Hepatic stellate cell (primary cell): ENCODE measurements at regions not wholly inside any gene's neighbourhood (a gene's known extent, or its start where the extent isn't known, plus 50 kb on each side); places are given as distances from the start of the nearest gene placed in this dataset.
"Not testable (repeated sequence)": the region's sequence is repeated elsewhere in the genome, so short reads cannot be mapped to it uniquely, and the experiment has no call there.

Experiments used
- DNase-seq: peaks from one replicate; pipeline ENCODE4 v3.0.0; 2011; ENCODE audit warnings: low spot score

DNA sequence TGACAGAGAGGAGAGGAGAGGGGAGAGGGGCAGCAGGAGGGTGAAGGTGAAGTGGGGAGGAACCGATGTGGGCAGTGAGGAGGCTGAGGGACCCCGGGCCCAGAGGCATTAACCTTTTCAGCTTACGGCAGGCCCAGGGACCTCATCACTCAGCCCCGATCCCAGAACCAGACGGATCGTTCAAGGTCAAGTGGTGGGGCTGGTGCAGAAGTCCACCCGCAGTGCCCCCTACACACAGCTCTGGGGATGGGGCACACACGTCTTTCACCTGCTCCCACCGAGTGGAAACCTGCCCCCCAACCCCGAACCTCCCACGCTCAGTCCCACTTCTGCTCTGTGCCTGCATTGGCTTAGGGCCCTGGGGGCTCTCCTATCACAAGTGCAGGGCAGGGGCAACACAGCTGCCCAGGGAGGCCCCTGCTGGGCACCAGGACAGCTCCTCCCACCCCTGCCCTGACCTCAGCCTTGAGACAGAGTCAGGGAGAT, 81.9 kb upstream of the GOLGA6L4 start:
- DNase-seq = not testable (repeated sequence)

DNA sequence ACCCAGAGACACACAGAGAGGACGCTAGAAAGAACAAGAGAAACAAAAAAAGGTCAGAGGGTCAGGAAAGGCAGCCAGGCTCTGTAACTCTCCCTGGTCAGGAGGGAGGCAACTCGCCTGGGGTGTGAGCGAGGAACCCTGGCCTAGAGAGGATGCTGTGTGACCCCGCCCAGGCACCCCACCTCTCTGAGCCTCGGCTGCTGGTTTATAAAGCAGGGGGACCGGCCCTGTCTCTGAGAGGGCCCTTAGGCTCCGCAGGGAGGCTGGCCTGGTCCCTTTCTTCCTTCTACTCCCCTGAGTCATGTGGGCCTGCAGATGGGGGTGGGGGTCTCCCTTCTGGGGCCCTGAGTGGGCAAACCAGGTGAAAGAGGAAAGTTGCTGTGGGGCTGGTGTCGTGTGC, 81.3 kb upstream of the GOLGA6L4 start:
- not testable (repeated sequence) for DNase-seq

DNA sequence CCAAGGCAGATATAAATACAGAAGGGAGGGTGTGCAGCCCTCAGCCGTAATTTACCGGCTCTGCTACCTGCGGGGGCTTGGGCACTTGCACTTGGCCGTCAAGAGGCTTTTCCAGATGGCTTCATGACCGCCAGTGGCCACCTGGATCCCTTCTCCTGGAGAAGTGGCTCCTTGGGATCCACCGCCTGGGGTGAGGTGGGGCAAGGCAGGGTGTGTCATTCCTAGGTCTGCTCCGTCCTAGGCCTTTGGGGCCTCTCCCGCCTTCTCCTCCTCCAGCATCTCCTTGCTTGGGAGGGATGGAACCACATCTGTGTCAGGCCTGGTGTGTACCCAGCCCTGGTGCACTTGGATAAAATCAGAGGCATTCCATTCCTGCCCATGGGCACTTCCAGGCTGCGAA, 80.8 kb upstream of the GOLGA6L4 start:
- not testable (repeated sequence) for DNase-seq

DNA sequence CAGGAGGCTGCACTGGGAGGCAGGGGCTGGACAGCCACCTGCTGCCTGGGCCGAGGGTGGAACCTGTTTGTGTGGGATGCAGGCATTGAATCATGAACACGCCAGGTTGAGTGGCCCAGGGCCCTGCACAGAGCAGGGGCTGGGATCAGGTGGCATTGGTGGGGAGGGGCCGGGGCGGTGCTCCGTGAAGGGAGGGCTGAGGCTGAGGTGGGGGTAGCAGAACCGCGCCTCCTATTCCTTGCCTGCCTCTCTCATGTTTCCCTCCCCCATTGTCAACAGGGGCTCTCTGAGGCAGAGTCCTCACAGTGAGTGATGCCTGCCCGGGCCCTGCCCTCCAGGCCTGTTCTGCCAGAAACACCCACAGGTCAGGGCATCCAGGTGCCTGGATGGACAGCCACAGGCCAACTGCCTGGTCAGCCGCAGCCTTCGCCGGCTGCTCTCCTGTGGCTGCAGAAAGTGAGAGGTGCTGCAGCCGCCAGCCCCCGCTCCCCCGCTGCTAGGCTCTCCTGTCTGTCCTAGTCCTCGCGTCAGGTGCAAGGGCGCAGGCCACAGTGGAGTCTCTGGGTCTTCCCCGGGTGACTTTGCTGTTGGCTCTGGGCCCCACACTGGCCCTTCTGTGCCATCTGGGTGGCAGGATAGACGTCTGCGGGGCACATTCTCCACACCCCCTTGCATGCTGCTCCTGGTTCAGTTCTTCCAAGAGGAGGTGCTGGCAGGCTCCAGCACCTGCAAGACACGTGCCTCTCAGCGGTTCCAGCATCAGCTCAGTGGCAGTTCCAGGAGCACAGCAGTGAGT, 79.6 kb upstream of the GOLGA6L4 start:
- not testable (repeated sequence) for DNase-seq

DNA sequence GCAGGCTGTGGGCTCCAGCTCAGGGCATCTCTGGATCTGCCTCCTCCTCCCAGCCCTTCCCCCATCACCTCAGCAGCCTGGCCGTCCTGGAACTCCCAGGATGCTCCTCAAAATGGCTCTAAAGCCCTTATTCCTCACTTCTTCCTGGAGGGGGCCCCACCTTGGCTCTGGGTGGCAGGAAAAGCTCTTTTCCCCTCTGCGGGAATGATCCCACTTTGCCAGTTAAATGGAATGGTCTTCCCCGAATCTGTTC, 79.1 kb upstream of the GOLGA6L4 start:
- not testable (repeated sequence) for DNase-seq

DNA sequence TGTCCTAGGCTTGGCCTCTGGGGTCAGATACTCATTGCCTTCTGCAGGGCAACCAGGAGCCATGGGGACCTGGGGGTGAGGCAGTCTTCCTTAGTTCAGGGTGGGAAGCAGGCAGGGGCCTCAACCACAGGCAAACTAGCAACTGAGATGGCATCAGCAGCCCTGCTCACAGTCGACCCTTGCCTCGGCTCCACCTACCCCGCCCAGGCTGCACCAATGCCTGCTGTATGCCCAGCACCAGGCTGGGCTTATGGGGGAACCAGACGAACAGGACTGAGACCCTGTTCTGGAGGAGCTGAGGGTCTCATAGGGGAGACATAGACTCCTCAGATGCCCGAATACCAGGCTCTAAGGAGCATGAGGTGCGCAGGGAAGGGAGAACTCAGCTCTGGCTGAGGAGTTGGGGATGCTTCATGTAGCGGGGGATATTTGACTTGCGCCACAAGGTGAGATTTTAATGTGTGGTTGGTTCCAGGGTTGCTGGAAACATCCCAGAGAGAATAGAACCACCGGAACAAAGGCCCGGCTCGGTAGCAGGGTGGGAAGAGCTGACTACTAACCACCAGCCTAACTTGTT, 78.4 kb upstream of the GOLGA6L4 start:
- not testable (repeated sequence) for DNase-seq

DNA sequence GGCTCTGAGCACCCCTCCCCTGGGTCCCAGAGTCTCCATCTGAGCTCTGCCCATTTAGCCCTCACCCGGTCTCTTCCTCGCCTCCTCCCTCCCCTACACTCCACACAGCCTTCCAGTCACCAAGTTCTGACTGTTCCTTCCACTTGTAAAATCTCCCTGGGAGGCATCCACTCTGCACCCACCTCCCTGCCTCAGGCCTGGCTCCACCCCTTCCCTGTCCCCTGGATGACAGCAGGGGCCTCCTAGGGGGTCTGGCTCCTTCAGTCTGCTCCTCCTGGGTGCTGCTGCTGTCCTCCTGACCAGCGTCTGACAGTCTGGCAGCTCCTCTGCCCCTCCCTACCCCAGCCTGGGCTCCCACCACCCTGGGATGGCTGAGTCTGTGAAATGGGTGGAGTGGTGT, 77.7 kb upstream of the GOLGA6L4 start:
- DNase-seq = not testable (repeated sequence)

DNA sequence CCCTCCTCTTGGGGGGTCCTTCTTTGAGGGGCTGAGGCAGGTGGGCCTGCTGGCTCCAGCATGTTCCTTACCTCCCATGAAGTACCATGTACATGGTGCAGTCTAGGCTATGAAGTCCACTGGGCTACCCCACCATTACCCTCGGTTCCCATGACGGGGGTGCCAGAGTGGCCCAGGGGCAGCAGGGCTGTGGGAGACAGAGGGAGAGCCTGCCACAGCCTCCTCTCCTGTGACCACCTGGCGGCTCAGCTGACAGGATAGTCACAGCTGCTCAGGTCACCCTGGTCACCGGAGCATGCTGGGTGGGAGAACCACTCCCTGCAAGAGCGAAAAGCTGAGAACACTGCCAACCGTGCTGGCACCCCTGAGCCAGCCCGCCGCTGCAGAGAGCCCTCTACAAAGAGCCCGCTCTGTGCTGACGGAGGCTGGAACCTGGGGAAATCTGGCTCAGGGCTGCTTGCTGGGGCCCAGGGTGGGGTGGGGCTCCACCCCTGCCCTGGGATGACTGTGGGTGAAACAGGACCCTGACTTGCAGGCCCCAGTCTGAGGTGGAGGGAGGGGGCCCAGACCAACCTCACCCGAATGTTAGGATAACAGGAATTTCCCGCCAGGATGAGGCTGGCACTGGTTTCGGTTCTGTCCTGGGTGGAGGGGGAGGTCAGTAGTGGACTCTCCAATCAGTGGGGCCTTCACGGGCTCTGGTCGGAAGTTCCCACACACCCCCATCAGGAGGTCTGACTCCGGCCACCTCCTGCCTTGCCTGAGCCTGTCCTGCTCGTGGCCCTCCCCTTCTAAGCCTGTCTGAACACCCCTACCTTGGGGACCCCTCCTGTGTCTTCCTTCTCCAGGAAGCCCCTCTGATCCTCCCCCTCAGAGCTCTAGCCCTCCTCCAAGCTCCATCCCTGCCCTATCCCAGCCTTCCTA, 76.0 kb upstream of the GOLGA6L4 start:
- DNase-seq = not testable (repeated sequence)

DNA sequence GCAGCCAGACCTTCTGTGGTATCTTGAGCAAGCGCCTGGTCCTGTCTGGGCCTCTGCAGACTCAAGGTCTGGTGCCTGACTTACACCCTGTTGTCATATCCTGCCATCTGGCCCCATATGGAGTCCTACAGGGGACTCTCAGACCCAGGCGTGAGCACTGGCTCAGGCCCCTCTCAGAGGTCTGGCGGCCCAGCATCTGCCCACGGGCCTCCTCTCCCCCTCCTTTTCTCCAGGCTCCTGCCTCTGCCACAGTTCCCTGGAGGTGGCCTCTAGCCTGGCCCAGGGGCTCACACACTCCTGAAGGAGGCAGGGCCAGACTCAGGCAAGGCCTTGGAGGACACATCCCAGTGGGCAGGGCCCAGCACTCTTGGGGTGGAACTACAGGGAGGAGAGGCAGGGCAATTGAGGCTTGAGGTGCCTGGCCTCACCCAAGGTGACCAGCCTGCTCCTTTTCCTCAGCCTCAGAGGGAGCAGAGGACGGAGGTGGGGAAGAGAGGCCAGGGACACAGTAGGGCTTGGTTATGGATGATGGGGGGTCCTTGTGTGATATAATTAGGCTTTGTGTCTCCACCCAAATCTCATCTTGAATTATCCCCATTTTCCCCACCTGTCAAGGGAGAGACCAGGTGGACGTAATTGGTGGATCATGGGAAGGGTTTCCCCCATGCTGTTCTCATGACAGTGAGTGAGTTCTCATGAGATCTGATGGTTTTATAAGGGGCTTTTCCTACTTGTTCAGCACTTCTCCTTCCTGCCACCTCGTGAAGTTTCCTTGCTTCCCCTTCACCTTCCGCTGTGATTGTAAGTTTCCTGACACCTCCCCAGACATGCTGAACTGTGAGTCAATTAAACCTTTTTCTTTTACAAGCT, 70.9 kb upstream of the GOLGA6L4 start:
- not testable (repeated sequence) for DNase-seq

DNA sequence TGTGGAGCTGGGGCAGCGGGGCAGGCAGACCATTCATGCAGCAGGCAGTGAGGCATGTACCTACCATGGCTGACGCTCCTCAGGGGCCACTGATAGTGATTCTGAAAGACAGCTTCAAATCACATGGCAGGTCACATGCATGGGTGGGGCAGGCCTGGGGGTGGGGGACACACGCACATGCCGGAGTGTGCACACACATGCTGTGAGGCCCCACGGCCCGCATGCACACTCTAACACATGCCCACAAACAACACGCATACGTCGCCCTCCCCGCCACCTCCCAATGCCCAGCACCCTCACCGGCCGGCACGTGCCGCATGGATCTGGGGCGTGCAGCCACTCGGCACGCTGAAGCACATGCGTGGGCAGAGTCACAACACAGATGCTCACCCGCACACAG, 65.5 kb upstream of the GOLGA6L4 start:
- not testable (repeated sequence) for DNase-seq

DNA sequence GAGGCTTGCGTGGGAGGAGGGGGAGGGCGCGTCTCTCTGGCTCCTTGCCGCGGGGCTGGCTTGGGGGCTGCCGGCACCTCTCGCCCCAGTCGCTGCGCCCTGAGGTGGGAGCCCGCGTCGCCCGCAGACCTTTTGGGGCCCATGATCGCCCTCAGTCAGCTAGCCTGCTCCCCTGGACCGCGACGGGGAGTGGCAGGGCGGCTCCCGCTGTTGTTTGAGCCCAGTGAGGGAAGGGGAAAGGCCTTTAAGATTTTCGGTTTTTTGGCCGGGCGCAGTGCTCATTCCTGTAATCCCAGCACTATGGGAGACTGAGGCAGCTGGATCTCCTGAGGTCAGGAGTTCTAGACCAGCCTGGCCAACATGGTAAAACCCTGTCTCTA, 62.4 kb upstream of the GOLGA6L4 start:
- DNase-seq = not testable (repeated sequence)
